GM11168 (cell line): ENCODE measurements at regions not wholly inside any gene's neighbourhood (a gene's known extent, or its start where the extent isn't known, plus 50 kb on each side); places are given as distances from the start of the nearest gene placed in this dataset.
"Not testable (repeated sequence)": the region's sequence is repeated elsewhere in the genome, so short reads cannot be mapped to it uniquely, and the experiment has no call there.

Source experiments
- in situ Hi-C: fragments of 300-500 bp; cut with MboI; formaldehyde crosslinking; loops from one replicate; pipeline ENCODE4 v1.12.0; 2022; ENCODE audit warnings: low sequenced_read_pairs; ENCODE audit not compliant: unreplicated experiment

DNA sequence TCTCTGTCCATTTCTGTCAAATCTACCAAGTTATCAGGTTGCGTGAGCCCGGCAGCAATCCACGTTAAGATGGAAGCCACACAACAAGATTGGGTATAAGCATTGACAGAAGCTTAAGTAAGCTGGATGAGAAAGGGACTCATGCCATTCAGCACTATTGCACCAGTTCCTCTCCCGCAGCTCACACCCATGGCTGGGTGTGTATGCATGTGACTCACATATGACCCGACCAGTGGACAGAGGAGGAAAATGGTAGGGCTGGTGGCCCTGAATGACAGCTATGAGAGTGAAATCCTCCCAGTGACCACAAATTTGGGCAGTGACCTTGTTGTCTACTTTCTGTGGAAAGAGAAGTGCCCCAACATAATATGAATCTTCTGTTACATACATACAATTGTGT is 113.5 kb downstream of the OTOR start:
- in situ Hi-C loops, result no loop called here

DNA sequence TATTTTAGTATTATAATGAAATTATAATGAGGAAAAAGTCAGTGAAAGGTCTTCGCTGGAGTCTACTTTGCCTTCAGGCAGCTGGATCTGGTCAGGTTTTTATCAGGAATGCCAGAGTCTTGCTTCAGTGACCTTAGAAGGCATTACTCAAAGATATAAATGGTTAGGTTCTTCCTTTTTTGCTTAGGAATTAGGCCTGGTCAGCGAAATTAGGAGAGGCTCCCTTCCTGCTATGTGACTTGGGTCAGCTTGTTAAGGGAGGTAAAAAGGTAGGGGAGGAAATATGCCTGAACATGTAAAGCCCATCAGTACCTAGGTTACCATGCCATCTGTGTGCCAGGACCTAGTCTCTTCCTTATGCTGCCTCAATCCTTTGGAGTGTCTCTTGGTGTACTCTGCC is 115.1 kb downstream of the OTOR start:
- in situ Hi-C loops, result no loop called here

DNA sequence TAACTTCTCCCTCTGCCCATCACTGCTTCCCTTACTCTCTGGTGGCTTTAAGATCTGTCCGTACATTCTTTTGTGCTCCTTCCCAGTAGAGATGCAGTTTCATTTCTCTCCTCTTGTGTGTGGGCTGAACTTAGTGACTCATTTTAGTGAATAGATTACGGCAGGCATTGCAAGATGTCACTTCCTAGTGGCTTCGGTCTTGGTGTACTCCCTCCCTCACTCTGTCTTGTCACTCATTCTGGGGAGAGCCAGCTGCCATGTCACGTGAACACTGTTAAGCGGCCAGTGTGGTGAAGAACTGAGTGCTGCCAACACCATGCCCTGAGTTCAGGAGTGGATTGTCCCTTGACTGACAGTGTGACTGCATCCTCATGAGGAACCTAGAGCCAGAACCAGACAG is 115.9 kb downstream of the OTOR start:
- in situ Hi-C loops, result no loop called here

DNA sequence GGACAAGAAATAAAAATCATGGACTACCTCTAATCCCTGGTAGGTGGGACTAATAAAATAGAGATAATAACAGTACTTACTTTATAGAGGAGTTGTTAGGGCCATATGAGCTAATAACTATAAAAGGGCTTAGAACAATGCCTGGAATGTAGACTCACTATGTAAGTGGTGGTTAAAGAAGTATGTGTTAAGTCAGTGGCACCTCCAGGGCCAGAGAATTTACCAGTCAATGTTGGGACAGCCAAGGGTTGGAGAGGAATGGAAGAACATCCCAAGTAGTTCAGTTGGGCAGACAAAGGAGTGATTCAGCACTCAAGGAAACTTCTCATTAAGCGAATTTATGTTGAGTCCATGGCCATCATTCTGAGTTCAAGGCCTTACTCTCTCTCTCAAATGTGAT is 116.8 kb downstream of the OTOR start:
- in situ Hi-C loops, result no loop called here

DNA sequence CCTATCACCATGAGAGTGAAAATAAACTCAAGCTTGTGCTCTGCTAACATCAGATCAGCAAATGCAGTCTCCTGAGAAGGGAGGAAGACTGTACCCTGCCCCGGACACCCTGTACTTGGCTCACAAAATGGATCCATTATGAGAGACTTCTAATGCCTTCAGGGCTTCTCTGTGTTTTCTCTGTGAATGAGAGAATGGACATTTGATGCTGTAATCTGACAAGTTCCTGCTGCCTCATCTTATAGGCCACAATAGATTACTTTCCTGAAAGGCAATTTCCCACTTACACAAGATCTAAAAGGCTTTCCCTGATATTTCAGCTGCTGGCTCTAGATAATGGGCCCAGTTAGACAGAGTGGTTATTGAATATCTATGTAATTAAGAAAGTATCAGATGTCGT is 117.2 kb downstream of the OTOR start:
- in situ Hi-C loops, result no loop called here

DNA sequence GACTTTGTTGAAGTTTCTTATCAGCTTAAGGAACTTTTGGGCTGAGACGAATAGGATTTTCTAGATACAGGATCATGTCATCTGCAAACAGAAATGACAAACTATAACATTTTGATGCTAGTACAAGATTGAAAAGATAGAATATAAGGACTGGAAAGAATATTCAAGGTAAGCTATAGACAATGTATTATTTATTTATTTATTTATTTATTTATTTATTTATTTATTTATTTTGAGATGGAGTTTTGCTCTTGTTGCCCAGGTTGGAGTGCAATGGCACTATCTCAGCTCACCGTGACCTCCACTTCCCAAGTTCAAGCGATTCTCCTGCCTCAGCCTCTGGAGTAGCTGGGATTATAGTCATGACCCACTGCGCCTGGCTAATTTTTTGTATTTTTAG is 125.0 kb downstream of the OTOR start:
- in situ Hi-C loops, result not testable (repeated sequence)

DNA sequence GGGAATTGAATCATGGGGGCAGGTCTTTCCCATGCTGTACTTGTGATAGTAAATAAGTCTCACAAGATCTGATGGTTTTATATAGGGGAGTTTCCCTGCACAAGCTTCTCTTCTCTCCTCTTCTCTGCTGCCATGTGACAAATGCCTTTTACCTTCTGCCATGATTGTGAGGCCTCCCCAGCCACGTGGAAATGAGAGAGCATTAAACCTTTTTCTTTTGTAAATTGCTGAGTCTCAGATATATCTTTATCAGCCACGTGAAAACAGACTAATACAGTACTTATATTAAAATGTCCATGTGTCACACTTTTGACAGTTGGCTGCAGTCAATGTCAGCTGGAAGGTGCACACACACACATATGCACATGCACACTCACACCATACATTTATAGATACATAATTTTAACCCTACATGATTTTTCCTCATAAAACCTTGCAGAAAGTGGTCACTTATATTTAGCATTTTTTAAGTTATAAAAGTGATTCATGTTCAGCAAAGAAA is 128.9 kb downstream of the OTOR start:
- in situ Hi-C loops, result no loop called here

DNA sequence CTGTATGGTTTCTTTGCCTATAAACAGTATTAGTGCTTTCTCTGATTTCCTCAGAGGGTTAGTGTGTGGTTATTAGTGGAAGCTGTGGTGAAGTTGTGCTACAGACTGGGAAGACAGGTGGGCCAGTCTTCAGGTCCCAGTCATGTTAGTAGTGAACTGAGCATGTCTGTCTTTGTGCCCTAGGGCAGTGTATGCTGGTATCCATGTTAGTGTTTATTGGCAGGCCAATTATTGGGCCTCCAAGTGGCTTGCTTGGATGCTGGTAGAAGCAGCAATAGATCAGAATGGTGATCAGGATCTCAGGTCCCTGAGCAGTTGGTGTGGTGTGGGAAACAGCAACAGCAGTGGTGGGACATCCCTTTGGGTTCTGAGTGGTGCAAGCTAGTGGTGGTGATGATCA is 137.6 kb downstream of the OTOR start:
- in situ Hi-C loops, result no loop called here

DNA sequence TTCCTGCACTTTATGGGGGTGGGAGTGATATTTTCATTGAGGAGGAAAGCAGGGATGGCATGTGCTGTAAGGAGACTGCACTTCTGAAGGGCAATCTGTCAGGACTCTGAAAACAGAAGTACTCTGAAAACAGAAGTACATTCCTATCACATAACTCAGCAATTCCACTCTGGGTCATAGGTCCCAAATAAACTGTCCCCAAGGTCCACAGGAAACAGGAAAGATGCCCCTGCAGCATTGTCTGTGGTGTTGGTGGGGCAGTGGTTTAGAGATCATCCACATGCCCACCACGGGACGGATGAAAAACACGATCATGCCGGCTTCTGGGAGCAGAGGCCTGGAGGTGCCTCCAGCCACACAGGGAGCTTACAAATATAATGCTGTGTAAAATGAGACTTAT is 150.3 kb downstream of the OTOR start:
- in situ Hi-C loops, result no loop called here

DNA sequence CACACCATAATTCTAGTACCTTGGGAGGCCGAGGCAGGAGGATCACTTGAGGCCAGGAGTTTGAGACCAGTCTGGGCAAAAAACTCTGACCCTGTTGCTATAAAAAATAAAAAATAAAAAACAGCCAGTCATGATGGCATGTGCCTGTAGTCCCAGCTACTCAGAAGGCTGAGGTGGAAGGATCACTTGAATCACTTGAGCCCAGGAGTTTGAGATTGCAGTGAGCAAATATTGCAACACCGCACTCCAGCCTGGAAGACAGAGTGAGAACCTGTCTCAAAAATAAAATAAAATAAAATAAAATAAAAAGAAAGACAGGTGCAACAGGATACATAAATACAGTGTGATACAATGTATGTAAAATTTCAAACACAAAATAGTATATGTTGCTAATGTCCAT is 154.5 kb downstream of the OTOR start:
- in situ Hi-C loops, result no loop called here

DNA sequence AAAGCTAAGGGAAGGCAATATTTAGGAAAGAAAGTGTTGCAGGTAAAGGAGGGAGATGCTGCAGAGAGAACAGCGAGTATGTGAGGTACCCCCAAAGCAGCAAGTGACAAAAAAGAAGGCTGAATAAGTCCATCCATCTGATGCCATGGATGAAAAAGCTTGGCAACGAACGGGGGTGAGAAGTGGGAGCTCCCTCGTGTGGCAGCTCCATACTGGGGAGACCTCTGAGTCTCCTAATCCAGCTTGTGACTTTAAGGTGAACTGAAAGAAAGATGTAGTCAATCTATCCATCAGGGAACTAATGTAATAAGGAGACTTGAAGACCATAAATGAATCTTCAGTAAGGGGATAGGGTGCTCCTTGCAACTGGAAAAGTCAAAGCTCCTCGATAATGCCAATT is 156.6 kb downstream of the OTOR start:
- in situ Hi-C loops, result no loop called here

DNA sequence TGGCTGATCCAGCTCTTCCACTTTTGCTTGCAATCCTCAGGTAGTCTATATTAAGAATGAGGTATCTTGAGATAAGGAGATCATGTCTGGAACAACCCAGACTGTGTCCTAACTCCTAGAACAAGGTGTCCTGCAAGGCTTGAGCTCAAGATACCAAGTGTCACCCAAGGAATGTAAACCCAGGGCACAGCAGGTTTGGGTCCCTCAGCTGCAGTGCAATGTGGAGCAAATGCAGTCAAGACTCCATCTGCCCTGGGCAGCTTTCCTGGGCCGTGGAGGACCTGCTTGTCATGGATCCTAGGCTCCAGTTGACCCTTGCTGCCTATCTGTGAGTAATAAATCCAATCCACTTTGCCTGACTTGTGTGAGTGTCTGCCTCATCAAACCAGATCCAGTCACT is 166.1 kb downstream of the OTOR start:
- in situ Hi-C loops, result no loop called here

DNA sequence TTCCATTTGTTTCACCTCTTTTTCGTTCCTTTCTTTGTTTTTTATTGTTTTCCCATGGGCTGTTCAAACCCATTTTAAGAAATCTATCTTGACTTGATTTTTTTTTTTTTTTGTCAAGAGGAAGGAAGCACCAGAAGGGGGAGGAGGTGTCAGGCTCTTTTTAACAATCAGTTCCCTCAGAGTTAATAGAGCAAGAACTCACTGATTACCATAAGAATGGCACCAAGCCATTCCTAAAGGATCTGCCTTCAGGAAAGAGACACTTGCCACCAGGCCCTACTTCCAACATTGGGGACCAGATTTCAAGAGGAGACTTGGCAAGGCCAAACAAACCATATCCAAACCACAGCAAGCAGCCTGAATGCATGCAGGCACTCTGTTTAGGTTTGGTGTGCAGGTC is 168.0 kb downstream of the OTOR start:
- in situ Hi-C loops, result no loop called here

DNA sequence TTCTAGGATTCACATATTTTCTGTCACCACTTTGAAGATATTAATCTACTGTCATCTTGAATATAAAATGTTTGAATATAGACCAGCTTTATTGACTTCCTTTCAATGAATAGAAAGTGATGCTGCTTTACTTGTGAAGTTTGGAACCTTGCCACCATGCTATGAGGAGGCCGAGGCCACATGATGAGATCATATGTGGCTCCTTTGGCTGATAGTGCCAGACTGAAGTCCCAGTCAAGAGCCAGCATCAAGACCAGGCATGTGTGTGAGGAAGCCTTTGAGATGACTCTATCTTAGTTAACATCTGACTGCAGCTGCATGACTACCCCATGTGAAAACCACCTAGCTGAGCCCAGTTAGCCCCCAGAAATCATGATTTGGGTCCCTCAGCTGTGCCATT is 169.5 kb downstream of the OTOR start:
- in situ Hi-C loops, result no loop called here

DNA sequence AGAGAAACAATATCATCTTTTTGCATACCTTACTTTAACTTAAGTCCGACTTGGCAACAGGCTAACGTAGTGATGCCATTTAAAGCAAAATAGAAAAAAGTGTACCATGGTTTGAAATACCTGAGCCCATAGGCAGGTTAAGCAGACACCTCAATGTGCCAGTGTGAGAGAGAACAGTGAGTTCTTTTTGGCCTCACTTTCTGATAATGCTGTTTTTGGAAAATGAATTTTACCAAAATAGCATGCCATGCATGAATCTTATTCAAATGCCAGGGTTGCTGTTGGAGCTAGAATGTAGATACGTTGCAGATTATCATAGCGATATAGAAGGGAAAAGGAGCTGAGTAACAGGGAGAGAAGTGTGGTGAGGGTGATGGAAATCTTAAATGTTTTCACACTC is 170.2 kb downstream of the OTOR start:
- in situ Hi-C loops, result no loop called here

DNA sequence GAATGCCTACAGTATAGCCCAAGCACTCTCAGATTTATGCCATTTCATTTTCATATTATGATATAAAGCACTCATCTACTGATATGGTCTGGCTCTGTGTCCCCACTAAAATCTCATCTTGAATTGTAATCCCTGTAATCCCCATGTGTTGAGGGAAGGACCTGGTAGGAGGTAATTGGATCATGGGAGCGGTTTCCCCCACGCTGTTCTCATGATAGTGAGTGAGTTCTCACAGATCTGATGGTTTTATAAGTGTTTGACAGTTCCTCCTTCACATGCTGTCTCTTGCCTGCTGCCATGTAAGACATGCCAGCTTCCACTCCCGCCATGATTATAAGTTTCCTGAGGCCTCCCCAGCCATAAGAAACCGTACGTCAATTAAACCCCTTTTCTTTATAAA is 171.7 kb downstream of the OTOR start:
- in situ Hi-C loops, result no loop called here

DNA sequence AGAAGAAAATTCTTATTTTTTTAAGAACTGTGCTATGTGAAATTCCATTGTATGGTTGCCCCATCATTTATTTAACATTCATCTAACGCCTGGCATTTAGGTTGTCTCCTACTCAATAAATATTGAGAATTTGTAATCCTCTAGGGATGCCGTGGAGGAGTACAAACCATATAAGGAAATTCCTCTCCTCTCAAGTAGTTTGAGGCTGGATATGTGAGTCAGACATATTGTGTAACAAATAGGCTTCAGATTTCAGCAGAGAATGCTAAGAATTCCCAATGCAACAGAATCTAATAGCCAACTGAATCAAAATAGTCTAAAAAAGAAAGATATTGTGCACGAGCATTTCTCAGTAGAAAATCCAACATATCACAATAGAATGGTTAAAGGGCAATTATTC is 174.7 kb downstream of the OTOR start:
- in situ Hi-C loops, result no loop called here

DNA sequence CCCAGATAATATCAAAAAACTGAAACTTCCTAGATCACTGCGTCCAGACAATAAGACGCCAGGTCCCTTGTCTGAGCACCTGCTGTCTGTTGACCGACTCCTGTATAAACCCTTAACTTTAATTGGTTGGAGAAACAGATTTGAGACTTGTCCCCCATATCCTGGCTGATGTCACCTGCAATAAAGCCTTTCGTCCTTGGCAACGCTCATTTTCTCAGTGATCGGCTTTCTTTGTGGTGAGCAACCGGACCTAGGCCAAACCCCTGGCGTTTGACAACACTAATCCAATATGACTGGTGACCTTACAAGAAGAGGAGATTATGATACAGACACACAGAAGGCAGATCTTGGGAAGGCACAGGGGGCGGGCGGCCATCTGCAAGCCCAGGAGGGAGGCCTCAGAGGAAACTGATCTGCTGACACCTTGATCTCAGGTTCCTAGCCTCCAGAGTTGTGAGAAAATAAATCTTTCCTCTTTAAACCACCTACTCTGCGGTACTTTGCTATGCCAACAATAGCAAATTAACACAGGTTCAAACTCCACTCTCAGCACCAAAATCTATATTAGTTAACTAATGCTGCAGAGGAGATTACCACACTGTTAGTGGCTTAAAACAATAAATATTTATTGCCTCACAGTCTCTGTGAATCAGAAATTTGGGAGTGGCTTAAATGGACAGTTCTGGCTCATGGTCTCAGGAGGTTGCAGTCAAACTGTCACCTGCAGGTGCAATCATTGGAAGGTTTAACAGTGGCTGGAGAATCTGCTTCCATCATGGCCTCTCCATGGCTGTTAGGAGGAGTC is 178.7 kb downstream of the OTOR start:
- in situ Hi-C loops, result no loop called here

DNA sequence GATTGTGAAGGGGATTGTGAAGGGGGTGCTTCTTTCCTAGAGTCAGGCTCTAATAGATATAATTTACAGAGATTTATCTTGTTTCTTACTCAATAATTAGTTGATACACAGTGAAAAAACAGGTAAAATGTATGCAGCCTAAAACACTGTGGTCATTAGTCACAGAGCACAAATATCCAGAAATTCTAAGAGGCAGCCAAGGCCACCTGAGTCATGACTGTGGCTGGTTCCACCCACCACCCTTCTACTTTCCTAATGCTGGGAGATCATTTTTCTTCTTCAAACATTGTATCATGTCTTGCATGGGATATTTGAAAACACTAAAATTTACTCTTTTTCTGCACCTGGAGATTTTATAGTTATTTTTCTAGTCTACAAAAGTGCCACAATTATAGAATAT is 181.6 kb downstream of the OTOR start:
- in situ Hi-C loops, result no loop called here

DNA sequence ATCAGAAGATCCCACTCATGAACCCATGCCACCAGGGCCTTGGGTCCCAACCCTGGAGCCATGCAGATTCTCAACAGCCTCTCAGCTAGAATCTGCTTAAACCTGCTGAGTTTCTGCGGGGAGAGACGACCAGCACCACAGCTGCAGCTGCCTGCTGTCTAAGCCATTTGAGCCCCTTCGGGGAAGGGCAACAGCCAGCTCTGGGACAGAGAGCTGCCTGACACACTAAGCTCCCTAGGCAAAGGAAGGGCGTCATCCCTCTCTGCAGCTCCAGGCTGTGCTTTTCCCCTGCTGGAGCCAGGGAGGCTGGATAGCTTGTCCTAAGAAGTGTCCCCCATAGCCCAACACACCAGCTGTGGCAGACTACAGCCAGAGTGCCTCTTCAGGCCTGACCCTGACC is 182.5 kb downstream of the OTOR start:
- in situ Hi-C loops, result no loop called here

DNA sequence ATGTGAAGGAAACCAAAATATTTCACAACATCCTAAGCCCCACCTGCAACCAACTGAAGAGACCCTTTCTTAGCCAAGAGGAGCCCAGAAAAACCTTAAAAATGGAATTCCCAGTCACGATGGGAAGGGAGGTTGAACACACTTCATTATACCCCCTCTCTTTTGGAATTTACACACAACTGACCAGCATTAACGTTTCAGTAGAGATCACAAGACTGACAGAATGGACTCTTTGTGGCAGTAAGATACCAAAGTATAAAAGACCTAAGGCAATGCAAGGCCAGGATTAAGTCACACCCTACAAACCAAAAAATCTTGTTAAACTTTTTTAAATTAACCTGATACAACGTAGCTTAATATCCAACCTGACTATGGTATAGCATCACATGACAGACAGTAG is 190.9 kb downstream of the OTOR start:
- in situ Hi-C loops, result no loop called here

DNA sequence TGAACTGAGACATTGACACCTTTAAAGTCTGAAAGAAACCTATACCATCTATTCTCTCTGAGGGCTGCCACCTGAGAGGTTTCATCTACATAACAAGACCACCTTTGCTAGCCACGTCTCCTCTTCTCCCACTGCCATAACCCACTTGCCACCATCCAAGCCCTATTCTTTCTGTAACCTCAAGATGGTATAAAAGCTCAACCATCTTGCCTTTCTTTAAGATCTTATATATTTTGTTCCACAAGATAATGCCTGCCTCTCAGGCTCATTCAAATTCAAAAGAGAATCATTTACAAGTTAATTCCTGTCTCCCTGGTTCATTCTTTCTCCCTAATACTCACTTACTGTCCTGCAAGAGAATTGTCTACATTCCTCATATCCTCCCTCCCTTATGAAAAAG is 192.5 kb downstream of the OTOR start:
- in situ Hi-C loops, result no loop called here
